ENCODE measurements at regions not wholly inside any gene's neighbourhood (a gene's known extent, or its start where the extent isn't known, plus 50 kb on each side); places are given as distances from the start of the nearest gene placed in this dataset.

DNA sequence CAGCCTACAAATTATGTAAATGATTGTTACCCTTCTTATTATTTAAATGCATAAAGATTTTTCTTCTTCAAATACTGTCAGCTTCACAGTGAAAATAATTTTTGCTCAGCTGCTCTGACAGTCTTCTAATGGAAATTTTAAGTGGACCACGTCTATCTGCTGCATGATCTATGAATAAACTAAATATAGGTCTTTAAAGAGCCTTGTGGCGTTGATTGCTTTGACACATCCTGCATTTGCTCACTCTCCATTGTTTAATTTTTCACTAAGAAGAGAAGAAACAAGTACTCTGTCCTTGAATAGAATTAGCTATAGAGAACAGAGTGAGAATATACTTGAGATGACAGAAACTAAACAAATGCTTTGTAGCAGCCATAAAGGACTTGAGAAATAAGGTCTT lies 826.1 kb downstream of the MRPL39 start:
- no peaks in the 10 kb centered on the region for H4K20me1 ChIP-seq (replicated peaks in 1 of 2; ENCODE audit: control insufficient read depth in 1 of 2, insufficient read depth in 2 of 2, low read length in 2 of 2)
- no peak for DNase-seq (ENCODE audit: low read depth in 1 of 2, low spot score in 2 of 2)
- H4K91ac ChIP-seq (replicated peaks; ENCODE audit: insufficient read length, low read length) = no peak overlapping the region
- no peak overlapping the region for H2BK12ac ChIP-seq (ENCODE audit: low read depth, low read length)
- H3K14ac ChIP-seq (ENCODE audit: insufficient read length) = no peak overlapping the region
- no peak overlapping the region for H4K8ac ChIP-seq (ENCODE audit: extremely low read depth, insufficient read depth, low read length)
- H3K36me3 ChIP-seq (ENCODE audit: control insufficient read depth in 2 of 4, insufficient read depth in 4 of 4, low read length in 3 of 4) = no peaks in the 10 kb centered on the region
- no peak overlapping the region for H3K4ac ChIP-seq (replicated peaks; ENCODE audit: insufficient read length, low read depth, low read length)
- no peak overlapping the region for H3K4me2 ChIP-seq (ENCODE audit: insufficient read depth in 1 of 2, low read depth in 2 of 2, low read length in 2 of 2)
- H3K79me2 ChIP-seq (ENCODE audit: control insufficient read depth in 1 of 2, insufficient read depth in 2 of 2, low read length in 2 of 2) = no peaks in the 10 kb centered on the region
- H3K4me1 ChIP-seq (replicated peaks in 1 of 4; ENCODE audit: control insufficient read depth in 3 of 4, insufficient read depth in 4 of 4, low read length in 3 of 4) = no peaks in the 10 kb centered on the region
- ChIA-PET POLR2A (ENCODE audit: partially characterized antibody) (no interaction called here), CTCF (ENCODE audit: partially characterized antibody) (interaction anchor here (0.7 to 1.2 kb wide), 3 partner anchors 9 to 279 kb away, joined by 3 read pairs; no protein-coding TSS in a partner anchor)
- peaks cover 0 to 5% of the 10 kb centered on the region in 2 experiments; a peak in 1 of 4 replicates for H3K9me3 ChIP-seq (ENCODE audit: insufficient read depth in 2 of 2, low read depth in 1 of 2, low read length in 1 of 2)
- H3K27ac ChIP-seq (ENCODE audit: low read depth, low read length) = no peak overlapping the region
- no peak overlapping the region for H2BK120ac ChIP-seq (replicated peaks; ENCODE audit: low read depth, low read length)
- no peak overlapping the region for H4K5ac ChIP-seq (ENCODE audit: insufficient read length, low read depth, low read length)
- no peak overlapping the region for H3K23ac ChIP-seq (ENCODE audit: insufficient read length)
- FAIRE-seq = no peak
- H3K27me3 ChIP-seq (replicated peaks in 1 of 4; ENCODE audit: control insufficient read depth in 3 of 4, extremely low read depth in 1 of 4, insufficient read depth in 3 of 4, low read length in 3 of 4) = no peaks in the 10 kb centered on the region
- no peaks in the 10 kb centered on the region for H3K23me2 ChIP-seq (ENCODE audit: low read depth, low read length)
- H3K18ac ChIP-seq (ENCODE audit: extremely low read depth, low read length) = no peak overlapping the region
- no peak for TF ChIP-seq GTF2F1 (IDR thresholded peaks at IDR 0.05; ENCODE audit: borderline replicate concordance, low read depth, low read length)
- TF ChIP-seq SP4 (IDR thresholded peaks at IDR 0.05; ENCODE audit: low read length) = no peak
- TF ChIP-seq MAFK (IDR thresholded peaks at IDR 0.05; ENCODE audit: low read depth, low read length) = no peak
- no peak for TF ChIP-seq HDAC2 (IDR thresholded peaks at IDR 0.05; ENCODE audit: borderline replicate concordance in 1 of 2, low read depth in 2 of 2, low read length in 2 of 2)
- no peak for TF ChIP-seq TCF12 (IDR thresholded peaks at IDR 0.05; ENCODE audit: low read depth, low read length)
- no peak for TF ChIP-seq CTBP2 (IDR thresholded peaks at IDR 0.05; ENCODE audit: borderline replicate concordance, insufficient read depth, insufficient read length, low read length)
- no peak for TF ChIP-seq CBX8 (IDR thresholded peaks at IDR 0.05; ENCODE audit: borderline replicate concordance, low read depth, low read length)
- TF ChIP-seq RXRA (IDR thresholded peaks at IDR 0.05; ENCODE audit: insufficient read depth, low read depth, low read length) = no peak
- no peak overlapping the region for H2AFZ ChIP-seq (ENCODE audit: low read length)
- no peak overlapping the region for H2BK20ac ChIP-seq (ENCODE audit: low read length)
- 64% methylated on average over 2 of the region's 2 CpGs; no CpG with 5 or more reads in 1 of the 2 experiments for WGBS, 2 experiments (ENCODE audit: extremely low coverage in 1 of 2, insufficient coverage in 1 of 2, insufficient read length in 1 of 2, insufficient replicate concordance in 2 of 2, low coverage in 1 of 2, low lambda C conversion rate in 2 of 2, missing lambda C conversion rate in 1 of 2)
- H3K4me3 ChIP-seq (ENCODE audit: extremely low read depth in 1 of 4, insufficient read depth in 2 of 4, low read depth in 3 of 4, low read length in 4 of 4) = no peak overlapping the region
- H2BK5ac ChIP-seq (ENCODE audit: low read depth, low read length) = no peak overlapping the region
- no peak overlapping the region for H2AK5ac ChIP-seq (ENCODE audit: low read depth, low read length)
- H3K56ac ChIP-seq (replicated peaks; ENCODE audit: insufficient read length, low read depth, low read length) = no peak overlapping the region
- H3K79me1 ChIP-seq (ENCODE audit: low read depth, low read length) = no peaks in the 10 kb centered on the region
- no peak overlapping the region for H3K9ac ChIP-seq (replicated peaks in 1 of 4; ENCODE audit: extremely low read depth in 1 of 4, low read depth in 3 of 4, low read length in 3 of 4)
- H2BK15ac ChIP-seq (ENCODE audit: low read length) = no peak overlapping the region
